Mucosa of stomach (tissue), 1 donor: ENCODE measurements at regions not wholly inside any gene's neighbourhood (a gene's known extent, or its start where the extent isn't known, plus 50 kb on each side); places are given as distances from the start of the nearest gene placed in this dataset.

Experiments
- H3K27me3 ChIP-seq: one replicate; pipeline ENCODE4 v1.7.0; 2013; ENCODE audit warnings: mild to moderate bottlenecking, low read length; ENCODE audit not compliant: control insufficient read depth, insufficient read depth
- H3K36me3 ChIP-seq: one replicate; pipeline ENCODE4 v1.7.0; 2013; ENCODE audit warnings: low read length; ENCODE audit not compliant: control insufficient read depth, insufficient read depth
- H3K4me1 ChIP-seq: one replicate; pipeline ENCODE4 v1.7.0; 2013; ENCODE audit warnings: mild to moderate bottlenecking, low read length; ENCODE audit not compliant: control insufficient read depth, insufficient read depth
- H3K4me3 ChIP-seq: one replicate; pipeline ENCODE4 v1.7.0; 2013; ENCODE audit warnings: low read length
- H3K9ac ChIP-seq: one replicate; pipeline ENCODE4 v1.7.0; 2013; ENCODE audit warnings: mild to moderate bottlenecking, low read length, moderate library complexity
- H3K9me3 ChIP-seq: one replicate; pipeline ENCODE4 v1.7.0; 2013; ENCODE audit warnings: mild to moderate bottlenecking, low read length, moderate library complexity; ENCODE audit not compliant: control insufficient read depth
- donor health status: Pancreatic carcinoma.

- Histone ChIP-seq H3K27me3 (peaks cover 10% of the 10 kb centered on the region), H3K9ac (no peak overlapping the region), H3K36me3 (no peaks in the 10 kb centered on the region), H3K9me3 (no peaks in the 10 kb centered on the region), H3K4me1 (no peaks in the 10 kb centered on the region), H3K4me3 (no peak overlapping the region)
These were observed 282.2 kb downstream of the MAF start for GRCh38 chr16:79318143-79318899.

- Histone ChIP-seq H3K9me3 (no peaks in the 10 kb centered on the region), H3K27me3 (peaks cover 10% of the 10 kb centered on the region), H3K36me3 (no peaks in the 10 kb centered on the region), H3K4me3 (no peak overlapping the region), H3K4me1 (no peaks in the 10 kb centered on the region), H3K9ac (no peak overlapping the region)
These were observed 283.0 kb downstream of the MAF start for GRCh38 chr16:79317521-79317920.

- Histone ChIP-seq H3K4me3 (no peak overlapping the region), H3K4me1 (no peaks in the 10 kb centered on the region), H3K9ac (no peak overlapping the region), H3K9me3 (no peaks in the 10 kb centered on the region), H3K27me3 (peaks cover 10% of the 10 kb centered on the region), H3K36me3 (no peaks in the 10 kb centered on the region)
These were observed 283.5 kb downstream of the MAF start for GRCh38 chr16:79317026-79317425.

- Histone ChIP-seq H3K4me3 (no peak overlapping the region), H3K36me3 (no peaks in the 10 kb centered on the region), H3K4me1 (no peaks in the 10 kb centered on the region), H3K27me3 (peaks cover 10% of the 10 kb centered on the region), H3K9ac (no peak overlapping the region), H3K9me3 (no peaks in the 10 kb centered on the region)
These were observed 284.5 kb downstream of the MAF start for GRCh38 chr16:79316004-79316458.

- Histone ChIP-seq H3K9ac (no peak overlapping the region), H3K36me3 (no peaks in the 10 kb centered on the region), H3K4me3 (no peak overlapping the region), H3K9me3 (no peaks in the 10 kb centered on the region), H3K27me3 (peaks cover 10% of the 10 kb centered on the region), H3K4me1 (no peaks in the 10 kb centered on the region)
These were observed 288.0 kb downstream of the MAF start for GRCh38 chr16:79312502-79312901.

- Histone ChIP-seq H3K9ac (no peak overlapping the region), H3K36me3 (no peaks in the 10 kb centered on the region), H3K4me1 (no peaks in the 10 kb centered on the region), H3K9me3 (no peaks in the 10 kb centered on the region), H3K27me3 (peaks cover 3% of the 10 kb centered on the region), H3K4me3 (no peak overlapping the region)
These were observed 289.8 kb downstream of the MAF start for GRCh38 chr16:79310710-79311109.

GRCh38 chr16:79309606-79310005, 290.9 kb downstream of the MAF start:
- H3K4me1 ChIP-seq = no peaks in the 10 kb centered on the region
- no peaks in the 10 kb centered on the region for H3K9me3 ChIP-seq
- H3K36me3 ChIP-seq = no peaks in the 10 kb centered on the region
- H3K9ac ChIP-seq = no peak overlapping the region
- no peak overlapping the region for H3K4me3 ChIP-seq
- peaks cover 3% of the 10 kb centered on the region for H3K27me3 ChIP-seq

- Histone ChIP-seq H3K36me3 (no peaks in the 10 kb centered on the region), H3K4me1 (peaks cover 6% of the 10 kb centered on the region), H3K4me3 (no peak overlapping the region), H3K27me3 (no peaks in the 10 kb centered on the region), H3K9ac (no peak overlapping the region), H3K9me3 (no peaks in the 10 kb centered on the region)
These were observed 293.3 kb downstream of the MAF start for GRCh38 chr16:79307214-79307613.

- Histone ChIP-seq H3K9me3 (no peaks in the 10 kb centered on the region), H3K4me3 (no peak overlapping the region), H3K36me3 (no peaks in the 10 kb centered on the region), H3K9ac (no peak overlapping the region), H3K4me1 (peaks cover 6% of the 10 kb centered on the region), H3K27me3 (no peaks in the 10 kb centered on the region)
These were observed 295.5 kb downstream of the MAF start for GRCh38 chr16:79305074-79305473.

GRCh38 chr16:79303959-79304387, 296.6 kb downstream of the MAF start:
- H3K9ac ChIP-seq = no peak overlapping the region
- peaks cover 15% of the 10 kb centered on the region for H3K4me1 ChIP-seq
- no peaks in the 10 kb centered on the region for H3K9me3 ChIP-seq
- no peaks in the 10 kb centered on the region for H3K36me3 ChIP-seq
- no peaks in the 10 kb centered on the region for H3K27me3 ChIP-seq
- H3K4me3 ChIP-seq = no peak overlapping the region

- no peaks in the 10 kb centered on the region for H3K36me3 ChIP-seq
- H3K9ac ChIP-seq = no peak overlapping the region
- H3K27me3 ChIP-seq = no peaks in the 10 kb centered on the region
- peaks cover 23% of the 10 kb centered on the region for H3K4me1 ChIP-seq
- H3K4me3 ChIP-seq = no peak overlapping the region
- no peaks in the 10 kb centered on the region for H3K9me3 ChIP-seq
These were observed 297.3 kb downstream of the MAF start for GRCh38 chr16:79303206-79303605.

- Histone ChIP-seq H3K9ac (no peak overlapping the region), H3K36me3 (no peaks in the 10 kb centered on the region), H3K27me3 (no peaks in the 10 kb centered on the region), H3K9me3 (no peaks in the 10 kb centered on the region), H3K4me3 (no peak overlapping the region), H3K4me1 (peaks cover 28% of the 10 kb centered on the region)
These were observed 297.8 kb downstream of the MAF start for GRCh38 chr16:79302731-79303130.
